Upper lobe of left lung (tissue), 4 donors: ENCODE measurements at regions not wholly inside any gene's neighbourhood (a gene's known extent, or its start where the extent isn't known, plus 50 kb on each side); places are given as distances from the start of the nearest gene placed in this dataset.
"Not testable (repeated sequence)": the region's sequence is repeated elsewhere in the genome, so short reads cannot be mapped to it uniquely, and the experiment has no call there.

Experiments
- EP300 ChIP-seq, 4 donors: sonication (generic); formaldehyde crosslinking; IDR thresholded peaks; one replicate each; pipeline ENCODE4 v1.5.1; 2017; ENCODE audit warnings: antibody characterized with exemption in 4 of 4, control low read depth in 2 of 4
- TF ChIP-seq, protein P1 (sequence below), 6 experiments: fragments of 450-650 bp in 4 of 6; fragments of 200-600 bp in 2 of 6; sonication (generic) in 2 of 6; IDR thresholded peaks; one replicate each; pipeline ENCODE4 v1.5.1; 2016 to 2019; ENCODE audit warnings: antibody characterized with exemption in 6 of 6

DNA sequence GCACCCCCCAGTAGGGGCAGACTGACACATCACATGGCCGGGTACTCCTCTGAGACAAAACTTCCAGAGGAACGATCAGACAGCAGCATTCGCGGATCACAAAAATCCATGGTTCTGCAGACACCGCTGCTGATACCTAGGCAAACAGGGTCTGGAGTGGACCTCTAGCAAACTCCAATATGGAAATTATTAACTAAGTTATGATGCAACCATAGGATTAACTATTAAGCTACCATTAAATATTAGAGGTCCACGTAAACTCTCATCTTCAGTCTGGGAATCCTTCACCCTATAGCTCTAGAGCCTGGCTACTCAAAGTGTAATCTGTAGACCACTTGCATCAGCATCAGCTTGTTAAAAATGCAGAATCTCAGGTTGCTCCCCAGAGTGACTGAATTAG is 191.1 kb upstream of the ANO5 start:
- TF ChIP-seq, protein P1, sequence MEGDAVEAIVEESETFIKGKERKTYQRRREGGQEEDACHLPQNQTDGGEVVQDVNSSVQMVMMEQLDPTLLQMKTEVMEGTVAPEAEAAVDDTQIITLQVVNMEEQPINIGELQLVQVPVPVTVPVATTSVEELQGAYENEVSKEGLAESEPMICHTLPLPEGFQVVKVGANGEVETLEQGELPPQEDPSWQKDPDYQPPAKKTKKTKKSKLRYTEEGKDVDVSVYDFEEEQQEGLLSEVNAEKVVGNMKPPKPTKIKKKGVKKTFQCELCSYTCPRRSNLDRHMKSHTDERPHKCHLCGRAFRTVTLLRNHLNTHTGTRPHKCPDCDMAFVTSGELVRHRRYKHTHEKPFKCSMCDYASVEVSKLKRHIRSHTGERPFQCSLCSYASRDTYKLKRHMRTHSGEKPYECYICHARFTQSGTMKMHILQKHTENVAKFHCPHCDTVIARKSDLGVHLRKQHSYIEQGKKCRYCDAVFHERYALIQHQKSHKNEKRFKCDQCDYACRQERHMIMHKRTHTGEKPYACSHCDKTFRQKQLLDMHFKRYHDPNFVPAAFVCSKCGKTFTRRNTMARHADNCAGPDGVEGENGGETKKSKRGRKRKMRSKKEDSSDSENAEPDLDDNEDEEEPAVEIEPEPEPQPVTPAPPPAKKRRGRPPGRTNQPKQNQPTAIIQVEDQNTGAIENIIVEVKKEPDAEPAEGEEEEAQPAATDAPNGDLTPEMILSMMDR (IDR thresholded peaks at IDR 0.05), result not testable (repeated sequence)
- not testable (repeated sequence) for TF ChIP-seq EP300 (IDR thresholded peaks at IDR 0.05)
